ENCODE measurements at regions not wholly inside any gene's neighbourhood (a gene's known extent, or its start where the extent isn't known, plus 50 kb on each side); places are given as distances from the start of the nearest gene placed in this dataset.

- TF ChIP-seq CTCF (conservative IDR thresholded peaks at IDR 0.05), result no peak
- no peak for TF ChIP-seq EZH2 (IDR thresholded peaks at IDR 0.05; ENCODE audit: low read depth)
Observed at GRCh38 chr2:128624956-128625355, 306.3 kb upstream of the HS6ST1 start.
